ENCODE measurements at regions not wholly inside any gene's neighbourhood (a gene's known extent, or its start where the extent isn't known, plus 50 kb on each side); places are given as distances from the start of the nearest gene placed in this dataset.
A peak's percentile ranks its signal among the peaks of the same experiment; 100 is the strongest.

DNA sequence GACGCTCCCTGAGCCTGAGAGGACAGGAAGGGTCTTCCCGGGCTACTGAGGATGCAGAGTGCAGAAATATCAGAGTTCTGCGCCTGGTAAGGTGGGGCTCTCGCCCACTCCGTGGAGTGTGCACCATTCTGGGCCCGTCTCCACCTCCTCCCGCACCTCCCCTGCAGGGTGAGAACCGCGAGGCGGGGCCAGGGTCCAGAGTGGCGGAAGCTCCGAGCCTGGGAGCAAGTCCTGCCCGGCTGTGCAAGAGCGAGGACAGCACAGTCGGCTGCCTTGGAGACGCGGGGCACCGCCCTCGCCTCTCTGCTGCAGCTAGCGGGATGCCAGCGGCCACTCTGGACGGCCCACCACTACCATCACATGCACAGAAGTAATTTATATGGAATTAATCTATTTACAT, 2304.4 kb downstream of the PCDH9 start:
- no peak for DNase-seq (ENCODE audit: low read depth, low spot score)

DNA sequence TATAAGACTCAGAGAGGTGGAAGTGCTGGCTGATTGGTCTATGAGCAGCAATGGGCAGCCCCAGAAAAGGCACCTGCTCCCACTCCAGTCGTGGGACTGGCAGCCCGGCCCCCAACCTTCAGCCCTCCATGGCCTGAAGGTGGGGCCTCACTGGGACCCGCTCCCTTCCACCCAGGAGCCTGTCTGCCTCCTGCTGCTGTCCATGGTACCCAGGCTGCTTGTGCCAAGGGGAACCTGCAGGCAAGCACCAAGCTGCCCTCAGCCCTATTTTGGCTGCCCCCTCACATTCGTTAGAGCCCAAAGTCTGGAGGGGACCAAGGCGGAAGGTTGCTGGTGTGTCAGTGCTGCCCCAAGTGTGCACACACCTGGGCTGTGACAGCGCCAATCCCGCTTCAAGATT, 2304.9 kb downstream of the PCDH9 start:
- no peak for DNase-seq (ENCODE audit: low read depth, low spot score)

DNA sequence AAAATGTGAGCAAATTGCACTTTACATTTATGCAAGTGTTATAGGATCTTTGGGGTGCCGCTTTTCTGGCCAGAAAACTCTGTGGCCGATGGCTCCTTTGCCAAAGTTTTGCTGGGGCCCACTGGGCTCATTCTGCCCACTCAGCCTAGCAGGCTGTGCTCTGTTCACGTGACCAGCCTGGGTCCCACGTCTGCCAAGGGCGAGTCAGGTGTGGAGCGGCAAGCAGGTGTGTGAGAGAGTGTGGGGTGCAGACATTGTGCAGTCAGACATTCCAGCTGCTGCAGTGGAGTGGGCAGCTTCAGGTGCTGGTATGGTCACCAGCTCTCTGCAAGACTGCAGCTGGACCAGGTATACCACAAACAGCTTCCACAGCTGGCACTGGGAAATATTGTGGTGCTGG, 2305.7 kb downstream of the PCDH9 start:
- no peak for DNase-seq (ENCODE audit: low read depth, low spot score)

DNA sequence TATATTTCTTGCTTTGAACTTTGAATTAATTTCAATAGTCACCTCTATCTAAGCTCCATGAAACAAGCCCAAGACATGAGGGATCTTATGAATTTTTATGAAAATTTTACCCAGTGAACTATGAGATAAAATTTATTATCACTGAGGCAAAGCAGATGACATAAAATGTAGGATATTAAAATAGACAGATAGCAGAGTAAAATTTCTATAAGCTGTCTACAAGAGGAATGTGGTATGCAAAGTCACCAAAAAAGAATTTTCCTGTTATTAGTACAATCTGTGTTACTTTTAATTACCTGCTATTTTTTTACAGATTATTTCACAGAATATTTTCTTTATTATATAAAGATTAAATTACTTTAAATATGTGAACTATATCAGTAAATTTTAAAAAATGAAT, 2312.6 kb downstream of the PCDH9 start:
- no peak for DNase-seq (ENCODE audit: low read depth, low spot score)

DNA sequence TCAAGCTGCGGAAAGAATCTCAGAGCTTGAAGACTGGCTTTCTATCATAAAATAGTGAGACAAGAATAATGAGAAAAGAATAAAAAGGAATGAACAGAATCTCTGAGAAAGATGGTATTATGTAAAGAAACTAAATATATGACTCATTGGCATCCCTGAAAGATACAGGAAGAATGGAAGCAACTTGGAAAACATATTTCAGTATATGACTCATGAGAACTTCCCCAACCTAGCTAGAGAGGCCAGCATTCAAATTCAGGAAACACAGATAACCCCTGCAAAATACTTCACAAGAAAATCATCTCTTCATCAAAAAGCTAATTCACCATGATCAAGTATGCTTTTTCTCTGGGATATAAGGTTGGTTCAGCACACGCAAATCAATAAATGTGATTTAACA, 2318.0 kb downstream of the PCDH9 start:
- peak; percentile 55 for DNase-seq (ENCODE audit: low read depth, low spot score)

DNA sequence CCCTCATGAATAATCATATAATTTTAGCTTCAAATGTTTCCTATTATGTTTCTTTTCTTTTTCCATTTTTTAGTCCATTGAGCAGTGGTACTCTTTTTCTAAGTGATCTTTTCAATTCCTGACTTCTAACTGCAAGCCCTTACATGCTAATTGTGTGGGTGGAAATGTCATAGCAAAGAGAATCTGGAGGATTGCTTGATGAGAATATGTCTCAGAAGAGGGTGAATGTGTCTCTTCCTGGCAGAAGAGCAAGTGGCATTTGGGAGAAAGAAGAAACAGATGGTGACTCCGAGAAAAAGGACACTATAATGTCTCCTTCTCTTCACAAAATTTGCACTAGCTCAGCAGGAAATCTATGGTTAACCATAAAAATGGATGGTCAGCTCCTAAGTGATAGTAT, 2320.0 kb downstream of the PCDH9 start:
- no peak for DNase-seq (ENCODE audit: low read depth, low spot score)

DNA sequence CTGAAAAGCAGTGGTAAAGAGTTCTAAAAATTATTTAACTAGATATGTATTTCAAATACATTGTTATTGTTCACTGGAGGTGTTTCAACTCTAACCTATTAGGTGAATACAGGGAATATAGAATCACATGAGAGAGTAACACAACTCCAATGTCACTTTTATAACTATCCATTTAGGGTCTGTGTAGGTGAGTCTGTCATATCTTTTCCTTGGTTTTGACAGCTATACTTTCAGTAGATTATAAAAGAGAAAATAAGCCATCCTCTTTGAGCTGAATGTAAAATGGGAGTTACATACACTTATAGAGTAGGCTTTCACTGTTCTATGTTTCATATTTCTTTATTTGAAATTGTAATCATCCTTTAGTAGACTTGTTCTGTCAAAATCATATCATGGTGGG, 2321.0 kb downstream of the PCDH9 start:
- no peak for DNase-seq (ENCODE audit: low read depth, low spot score)

DNA sequence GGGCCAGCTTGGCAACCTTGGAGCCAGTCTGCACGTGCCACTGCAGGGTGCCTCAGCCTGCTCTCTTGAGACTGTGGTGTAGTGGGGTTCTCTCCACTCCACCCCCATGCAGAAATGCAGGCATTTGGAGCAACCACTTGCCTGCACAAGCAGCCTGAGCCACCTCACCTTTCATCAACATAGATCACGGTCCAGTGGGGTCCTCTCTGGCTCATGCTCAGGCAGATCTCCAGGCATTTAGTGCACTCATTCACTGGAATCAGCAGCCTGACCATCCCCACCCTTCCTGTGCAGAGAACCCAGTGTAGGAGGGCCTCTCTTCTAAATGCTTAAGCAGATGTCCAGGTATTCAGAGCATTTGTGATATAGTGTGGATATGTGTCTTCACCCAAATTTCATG, 2330.1 kb downstream of the PCDH9 start:
- no peak for DNase-seq (ENCODE audit: low read depth, low spot score)

DNA sequence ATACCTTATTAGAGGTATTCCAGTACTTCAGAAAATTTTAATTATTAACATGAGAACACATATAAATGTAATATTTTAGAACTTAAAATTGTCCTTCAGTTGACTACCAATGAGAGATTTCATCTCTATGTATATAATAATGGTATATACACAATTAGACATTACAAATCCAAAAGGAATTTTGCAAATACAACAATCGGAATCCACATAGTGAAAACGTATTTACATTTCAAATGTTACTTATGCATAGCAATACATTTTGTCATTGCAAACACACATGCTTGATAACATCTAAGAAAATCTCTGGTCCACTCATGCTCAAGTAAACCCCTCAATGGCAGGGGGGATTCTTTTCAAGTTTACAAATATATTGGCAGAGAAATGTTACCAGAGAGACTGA, 2345.2 kb downstream of the PCDH9 start:
- no peak for DNase-seq (ENCODE audit: low read depth, low spot score)

DNA sequence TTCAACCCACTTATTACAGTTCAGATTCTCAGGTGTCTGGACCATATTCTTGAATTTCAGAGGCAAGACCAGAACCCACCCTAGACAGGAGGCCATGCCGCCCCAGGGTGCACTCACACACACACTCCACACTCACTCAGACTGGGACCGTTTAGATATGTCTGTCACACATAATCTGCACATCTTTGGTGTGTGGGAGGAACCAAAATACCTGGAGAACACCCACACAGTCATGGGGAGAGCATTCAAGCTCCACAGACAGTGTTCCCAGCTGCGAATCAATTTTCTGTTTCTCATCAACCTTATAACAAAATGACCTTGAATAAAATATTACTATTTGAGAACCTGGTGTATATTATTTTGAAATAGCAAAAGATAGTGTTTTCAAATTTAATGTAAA, 2353.0 kb downstream of the PCDH9 start:
- no peak for DNase-seq (ENCODE audit: low read depth, low spot score)

DNA sequence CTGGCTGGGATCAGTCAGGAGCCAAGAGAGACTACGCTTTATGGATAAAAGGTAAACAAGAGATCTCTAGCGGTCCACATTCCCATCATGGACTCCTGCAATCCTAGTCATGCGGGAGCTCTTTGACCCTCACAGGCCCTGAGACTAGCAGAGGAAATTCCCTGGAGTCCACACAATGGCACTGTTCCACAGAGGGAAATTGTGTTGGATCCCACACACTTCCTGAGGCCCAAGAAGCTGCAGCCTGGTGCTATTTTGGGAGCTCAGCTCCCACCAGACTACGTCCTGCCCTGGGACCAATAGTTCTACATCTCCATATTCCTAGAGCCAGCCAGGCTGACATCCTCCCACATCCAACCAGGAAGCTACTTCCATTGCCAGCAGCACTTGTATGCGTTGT, 2358.4 kb downstream of the PCDH9 start:
- peak; percentile 73 for DNase-seq (ENCODE audit: low read depth, low spot score)

DNA sequence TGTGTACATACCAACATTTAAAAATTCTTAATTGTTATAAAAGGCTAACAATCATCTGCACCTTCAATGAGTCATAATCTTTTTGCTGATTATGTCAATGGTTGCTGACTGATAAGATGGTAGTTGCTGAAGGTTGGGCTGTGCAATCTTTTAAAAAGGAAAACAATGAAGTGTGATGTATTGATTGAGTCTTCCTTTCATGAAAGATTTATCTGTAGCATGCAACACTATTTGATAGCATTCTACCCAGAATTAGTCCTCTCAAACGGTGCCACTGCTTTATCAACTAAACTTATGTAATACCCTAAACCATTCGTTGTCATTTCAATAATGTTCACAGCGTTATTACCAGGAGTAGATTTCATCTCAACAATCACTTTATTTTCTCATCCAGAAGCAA, 2360.6 kb downstream of the PCDH9 start:
- DNase-seq (ENCODE audit: low read depth, low spot score): no peak

DNA sequence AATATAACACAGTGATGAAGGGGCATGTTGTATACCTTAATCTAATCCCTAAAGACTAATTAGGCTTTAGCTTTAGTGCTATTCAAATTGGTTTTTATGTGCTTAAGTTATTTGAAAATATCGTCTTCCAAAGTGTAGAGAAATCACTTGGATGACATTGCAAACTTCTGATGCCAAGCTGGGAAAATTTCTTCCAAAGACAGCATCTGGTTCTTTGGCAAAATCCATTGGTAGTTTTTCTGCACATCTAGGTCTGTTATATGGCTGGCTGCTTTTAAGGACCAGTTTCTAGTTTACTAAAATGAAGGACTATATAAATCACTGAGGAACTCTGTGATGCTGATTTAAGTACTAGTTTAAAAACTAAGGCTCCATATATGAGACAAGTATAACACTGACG, 2362.3 kb downstream of the PCDH9 start:
- no peak for DNase-seq (ENCODE audit: low read depth, low spot score)

DNA sequence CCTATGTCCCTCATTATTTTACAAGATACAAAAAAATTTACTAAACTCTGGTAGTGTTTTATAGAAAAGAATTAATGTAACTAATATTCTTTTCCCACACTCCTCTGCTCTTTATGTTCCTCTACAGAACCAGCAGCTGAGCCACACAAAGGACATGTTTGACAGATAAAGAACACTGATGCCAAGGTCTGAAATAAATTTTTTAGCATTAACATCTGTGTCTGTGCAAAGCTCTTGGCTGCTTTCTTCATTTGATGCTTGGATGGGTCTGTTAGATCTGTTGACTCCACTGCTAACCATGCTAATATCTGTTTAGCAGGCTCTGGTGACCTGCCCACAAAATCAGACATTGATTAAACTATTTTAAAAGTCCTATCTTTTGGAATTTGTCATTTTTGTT, 2363.8 kb downstream of the PCDH9 start:
- DNase-seq (ENCODE audit: low read depth, low spot score): no peak

DNA sequence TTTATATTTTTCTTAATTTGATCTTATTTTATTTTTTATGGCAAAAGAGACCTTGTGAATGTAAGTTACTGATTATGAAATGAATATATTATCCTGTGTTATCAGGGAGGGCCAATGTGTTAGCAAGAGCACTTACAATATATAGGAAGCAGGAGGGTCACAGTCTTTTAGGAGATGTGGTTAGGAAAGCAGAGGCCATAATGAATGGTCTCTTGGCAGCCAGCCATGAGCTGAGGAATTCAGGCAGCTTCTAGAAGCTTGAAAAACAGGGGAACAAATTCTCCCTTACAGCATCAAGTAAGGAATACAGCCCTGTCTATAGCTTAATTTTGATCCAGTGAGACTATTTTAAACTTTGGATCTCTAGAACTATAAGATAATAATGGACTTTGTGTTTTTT, 2374.6 kb downstream of the PCDH9 start:
- peak; percentile 7 for DNase-seq (ENCODE audit: low read depth, low spot score)

DNA sequence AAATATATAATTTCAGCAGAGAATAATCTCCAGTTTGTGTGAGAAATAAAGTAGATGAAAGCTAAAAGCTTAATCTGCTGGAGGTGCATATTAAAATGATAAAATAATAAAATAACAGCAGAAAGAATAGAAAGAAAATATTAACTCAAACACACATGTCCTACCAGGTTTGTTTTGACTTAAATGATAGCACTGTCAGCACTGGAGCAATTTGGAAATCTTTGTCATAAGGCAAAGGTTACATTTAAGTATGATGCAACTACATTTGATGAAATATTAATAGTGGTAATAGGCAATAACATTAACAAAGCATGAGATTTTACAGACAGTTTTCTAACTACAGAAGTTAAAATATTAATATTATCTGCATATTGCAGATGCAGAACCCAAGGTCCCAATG, 2380.1 kb downstream of the PCDH9 start:
- DNase-seq (ENCODE audit: low read depth, low spot score): no peak

DNA sequence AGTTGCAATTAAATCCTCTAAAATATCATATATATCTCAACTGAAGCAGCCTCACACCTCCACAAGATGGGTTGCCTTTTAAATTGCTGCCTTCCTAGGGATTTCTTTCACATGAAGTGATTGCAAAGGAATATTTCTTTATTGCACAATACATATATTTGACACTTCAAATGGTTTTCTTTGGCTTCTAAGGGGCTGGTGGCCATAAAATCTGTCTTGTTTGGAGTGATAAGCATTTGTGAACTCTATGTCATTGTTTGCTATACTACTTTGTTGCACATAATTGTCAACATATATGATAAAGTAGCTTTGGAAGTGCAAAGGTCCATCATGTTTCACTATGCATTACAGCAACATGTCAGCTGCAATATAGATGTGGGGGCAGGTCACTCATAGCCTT, 2380.9 kb downstream of the PCDH9 start:
- no peak for DNase-seq (ENCODE audit: low read depth, low spot score)

DNA sequence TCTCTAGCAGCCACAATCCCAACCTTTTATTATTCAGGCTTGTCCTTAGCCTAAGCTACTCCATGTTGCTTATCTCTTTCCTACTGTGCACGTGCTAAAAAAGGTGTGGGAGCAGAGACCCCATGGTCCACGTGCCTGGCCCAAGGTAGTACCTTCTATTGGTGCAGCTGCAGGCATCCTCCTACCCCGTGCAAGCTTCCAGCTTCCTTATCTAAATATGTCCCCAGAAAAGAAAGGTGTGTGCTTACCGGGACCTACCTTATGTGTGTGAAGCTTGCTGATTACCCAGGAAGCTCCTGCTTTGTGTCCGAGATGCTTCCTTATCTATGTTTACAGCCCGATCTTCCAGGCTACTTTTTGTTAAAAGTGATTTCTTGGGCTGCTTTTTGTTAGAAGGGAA, 2382.4 kb downstream of the PCDH9 start:
- DNase-seq (ENCODE audit: low read depth, low spot score): no peak

DNA sequence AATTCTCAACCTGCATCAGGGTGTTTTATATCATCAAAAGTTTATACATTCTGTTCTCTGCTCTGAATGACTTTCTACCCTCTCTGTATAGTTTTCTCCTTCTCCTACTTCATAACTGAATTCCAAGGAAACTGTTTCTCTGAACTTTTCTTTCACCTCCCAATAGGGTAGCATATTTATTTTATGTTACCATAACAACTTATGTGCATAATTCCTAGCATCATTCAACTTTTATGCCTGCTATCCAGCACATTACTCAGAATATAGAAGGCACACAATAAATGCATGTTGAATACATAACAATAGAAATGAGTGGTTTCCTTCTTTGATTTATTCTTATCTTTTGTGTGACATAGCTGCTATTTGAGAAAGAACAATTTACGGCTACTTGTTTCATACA, 2385.0 kb downstream of the PCDH9 start:
- no peak for DNase-seq (ENCODE audit: low read depth, low spot score)

DNA sequence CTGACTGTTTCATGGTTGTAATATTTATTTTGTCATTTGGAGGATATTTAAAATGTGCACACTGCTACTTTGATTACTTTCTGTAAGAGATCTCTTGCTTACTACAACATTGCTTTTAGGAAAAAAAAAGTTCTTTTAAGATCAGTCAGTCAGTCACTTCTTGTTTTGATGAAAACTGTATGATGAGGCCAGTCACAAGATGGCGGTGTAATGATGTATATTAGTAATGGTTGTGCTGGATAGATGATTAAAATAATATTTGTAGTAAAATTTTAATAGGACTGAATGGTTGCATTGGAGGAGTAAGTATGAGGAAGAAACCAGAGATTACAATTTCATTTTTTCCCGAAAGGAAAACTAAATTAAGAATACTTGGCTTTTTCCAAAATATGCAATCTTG, 2411.1 kb downstream of the PCDH9 start:
- no peak for DNase-seq (ENCODE audit: low read depth, low spot score)

DNA sequence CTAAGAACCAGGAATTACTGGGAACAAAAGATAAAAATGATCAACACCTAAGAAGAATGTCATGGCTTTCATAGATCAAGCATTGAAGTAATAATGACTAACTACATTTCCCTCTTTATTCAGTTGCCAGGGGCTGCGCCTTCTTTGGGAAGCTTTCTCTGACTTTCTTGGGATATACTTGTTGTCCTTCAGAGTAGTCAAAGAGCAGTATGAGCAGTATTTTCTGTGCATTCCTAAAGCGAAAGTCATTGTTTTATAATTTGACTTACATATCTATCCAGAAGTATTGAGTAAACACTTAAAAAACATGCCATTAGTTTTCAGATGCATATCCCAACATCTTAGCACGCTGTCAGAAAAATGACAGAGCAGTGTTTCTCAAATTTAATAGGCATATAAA, 2412.4 kb downstream of the PCDH9 start:
- DNase-seq (ENCODE audit: low read depth, low spot score): no peak

DNA sequence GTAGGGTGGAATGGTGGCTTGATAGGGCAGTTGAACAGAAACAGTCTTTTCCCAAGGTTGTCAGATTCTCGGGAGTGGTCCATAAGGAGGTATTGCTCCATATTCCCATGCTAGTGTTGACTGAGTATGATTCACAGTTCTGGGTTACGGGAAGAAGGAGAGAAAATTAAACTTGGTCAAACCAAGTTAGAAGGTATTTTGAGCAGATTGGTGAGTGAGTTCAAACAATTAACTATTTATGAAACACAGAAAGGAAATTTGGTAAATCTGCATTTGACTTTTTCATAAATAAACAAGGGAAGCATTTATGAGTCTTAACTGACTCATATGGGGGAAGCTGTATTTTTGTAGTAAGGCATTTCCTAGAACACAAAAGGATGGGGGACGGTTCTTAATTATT, 2419.4 kb downstream of the PCDH9 start:
- peak; percentile 26 for DNase-seq (ENCODE audit: low read depth, low spot score)

DNA sequence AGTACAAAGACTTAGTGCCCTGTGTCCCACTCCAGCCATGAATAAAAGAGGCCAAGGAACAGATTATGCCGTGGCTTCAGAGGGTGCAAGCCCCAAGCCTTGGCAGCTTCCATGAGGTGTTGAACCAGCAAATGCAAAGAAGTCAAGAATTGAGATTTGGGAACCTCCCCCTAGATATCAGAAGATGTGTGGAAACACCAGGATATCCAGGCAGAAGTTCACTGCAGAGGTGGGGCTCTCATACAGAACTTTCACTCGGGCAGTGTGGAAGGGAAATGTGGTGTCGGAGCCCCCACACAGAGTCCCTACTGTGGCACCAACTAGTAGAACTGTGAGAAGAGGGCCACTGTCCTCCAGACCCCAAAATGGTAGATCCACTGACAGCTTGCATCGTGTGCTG, 2421.4 kb downstream of the PCDH9 start:
- no peak for DNase-seq (ENCODE audit: low read depth, low spot score)

DNA sequence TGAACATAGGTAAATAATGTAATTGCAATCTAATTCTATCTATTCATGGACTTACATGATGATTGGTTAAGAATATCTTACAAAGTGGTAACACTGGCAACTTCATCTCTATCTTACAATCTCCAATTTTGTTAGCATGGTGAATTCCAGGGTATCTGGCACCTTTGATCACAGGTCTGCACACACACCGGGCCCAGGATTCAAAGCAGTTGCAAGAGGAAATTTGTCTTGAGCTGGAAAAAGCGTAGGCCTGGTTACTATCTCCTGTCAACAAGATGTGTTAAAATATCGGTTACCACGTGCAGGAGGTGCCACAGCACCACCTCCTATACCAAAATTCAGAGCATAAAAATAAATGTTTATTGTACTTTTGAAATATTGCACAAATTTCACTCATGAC, 2428.4 kb downstream of the PCDH9 start:
- DNase-seq (ENCODE audit: low read depth, low spot score): no peak

DNA sequence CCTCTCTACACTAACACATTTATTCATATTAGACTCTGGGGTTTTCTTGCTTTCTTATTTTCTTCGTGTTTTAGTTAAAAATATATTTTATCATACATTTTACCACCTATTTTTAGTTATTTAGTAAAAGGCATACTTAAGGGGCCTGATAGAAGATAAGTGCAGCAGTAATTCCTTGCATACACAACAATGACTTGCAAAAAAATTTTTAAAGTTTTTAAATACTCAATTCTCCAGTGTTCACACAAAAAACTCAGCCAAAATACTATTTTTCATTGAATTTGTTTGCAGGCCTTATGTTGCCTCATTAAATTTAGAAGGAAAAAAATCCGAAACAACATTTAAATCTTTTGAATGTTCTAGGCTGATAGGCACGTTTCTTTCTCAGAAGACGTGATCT, 2431.7 kb downstream of the PCDH9 start:
- DNase-seq (ENCODE audit: low read depth, low spot score): no peak
